Stimulated activated CD8-positive, alpha-beta memory T cell treated with anti-CD3 and anti-CD28 coated beads, Interleukin-4, amount 100 ng/mL, for 48 hours (primary cell): ENCODE measurements at regions not wholly inside any gene's neighbourhood (a gene's known extent, or its start where the extent isn't known, plus 50 kb on each side); places are given as distances from the start of the nearest gene placed in this dataset.

Experiments
- DNase-seq: peaks from one replicate; pipeline ENCODE4 v3.0.0-alpha.2; 2020

DNA sequence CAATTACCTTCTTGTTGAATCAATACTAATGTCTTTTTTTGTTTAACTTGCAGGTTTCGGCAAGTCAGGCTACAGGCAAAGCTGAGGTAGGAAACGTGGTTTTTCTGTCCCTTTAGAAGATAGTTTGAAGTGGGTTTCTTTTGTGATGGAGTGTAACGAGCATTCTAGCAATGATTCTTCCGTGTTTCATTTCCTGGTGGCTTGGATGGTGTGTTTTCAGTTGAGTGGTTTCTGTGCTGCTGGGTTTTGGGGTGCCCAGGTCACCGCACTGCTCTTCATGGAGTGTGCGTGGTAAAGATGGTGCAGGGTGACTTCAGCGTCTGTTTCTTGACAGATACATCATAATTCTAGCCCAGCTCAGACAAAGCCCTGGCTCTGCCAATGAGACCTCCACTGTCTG is 769.7 kb upstream of the EEF2KMT start:
- DNase-seq, result no peak

DNA sequence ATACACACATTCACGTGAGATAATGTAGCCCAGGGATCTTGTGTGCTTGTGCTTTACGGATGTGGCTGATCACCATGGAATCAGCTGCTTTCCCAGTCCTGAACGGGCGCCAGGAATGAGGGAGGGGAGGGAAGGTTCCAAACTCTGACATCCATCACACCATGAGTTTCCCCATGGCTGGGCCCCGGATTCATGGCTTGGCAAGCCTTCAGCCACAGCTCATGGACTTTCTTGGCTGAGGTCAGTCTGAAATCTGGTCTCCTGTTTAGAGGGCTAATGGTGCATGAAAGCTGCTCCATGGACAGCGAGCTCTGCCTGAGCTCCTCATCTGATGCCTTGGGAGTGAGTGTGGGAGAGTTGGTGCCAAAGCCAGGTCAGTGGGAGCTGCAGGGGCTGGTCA is 767.6 kb upstream of the EEF2KMT start:
- no peak for DNase-seq

DNA sequence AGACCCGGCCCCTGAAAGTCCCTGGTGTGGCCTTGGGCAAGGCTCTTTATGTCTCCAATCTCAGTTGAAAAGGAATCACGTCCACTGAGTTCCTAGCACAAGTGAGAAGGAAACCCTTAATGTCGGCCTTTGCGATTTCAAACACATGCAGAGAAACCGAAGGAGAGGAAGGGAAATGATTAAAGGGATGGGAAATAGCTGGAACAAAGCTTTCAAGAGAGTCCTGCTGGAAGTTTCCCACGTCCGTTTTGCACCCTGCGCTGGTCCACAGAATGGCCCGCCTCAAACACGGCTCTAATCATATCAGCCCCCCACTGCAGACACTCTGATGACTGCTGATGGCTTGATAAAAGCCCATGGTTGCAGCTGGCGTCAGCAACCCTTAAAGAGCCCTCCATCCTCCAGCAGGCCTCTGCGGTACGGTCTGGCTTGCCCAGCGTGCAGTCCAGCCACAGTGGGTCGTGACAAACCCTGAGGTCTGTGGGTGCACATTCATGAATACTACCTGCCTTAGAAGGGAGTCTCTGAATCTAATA is 765.5 kb upstream of the EEF2KMT start:
- no peak for DNase-seq

DNA sequence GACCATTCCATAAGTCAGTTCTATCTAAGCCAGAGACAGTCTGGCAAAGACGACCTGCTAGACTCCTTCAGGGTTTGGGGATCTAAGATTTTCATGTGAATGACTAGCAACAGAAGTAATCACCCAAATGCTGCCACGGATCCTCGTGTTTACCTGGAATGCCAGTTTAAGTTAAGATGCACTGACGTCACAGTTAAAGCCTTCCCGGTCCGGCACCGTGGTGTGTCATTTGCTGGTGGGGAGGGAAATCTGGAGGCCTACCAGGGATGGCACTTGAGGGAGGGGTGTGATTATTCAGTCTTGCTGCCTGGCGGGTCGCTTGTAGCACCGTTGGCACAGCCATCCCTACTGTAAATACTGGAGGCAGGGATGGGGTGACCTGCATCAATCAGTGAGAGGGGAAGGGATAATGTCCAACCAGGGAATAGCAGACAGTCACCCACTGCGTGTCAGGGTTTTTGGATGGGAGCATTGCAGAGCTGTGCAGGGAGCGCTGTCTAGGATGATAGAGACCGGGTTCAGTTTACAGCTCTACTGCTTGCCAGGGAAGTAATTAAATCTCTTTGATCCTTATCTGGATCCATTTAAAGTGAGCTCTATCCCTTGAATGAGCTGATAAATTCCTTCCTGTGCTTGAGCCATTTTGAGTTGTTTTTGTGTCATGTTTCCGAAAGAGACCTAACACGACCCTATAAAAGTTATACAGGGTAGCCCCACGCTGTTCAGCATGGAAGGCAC is 764.7 kb upstream of the EEF2KMT start:
- DNase-seq, result no peak

DNA sequence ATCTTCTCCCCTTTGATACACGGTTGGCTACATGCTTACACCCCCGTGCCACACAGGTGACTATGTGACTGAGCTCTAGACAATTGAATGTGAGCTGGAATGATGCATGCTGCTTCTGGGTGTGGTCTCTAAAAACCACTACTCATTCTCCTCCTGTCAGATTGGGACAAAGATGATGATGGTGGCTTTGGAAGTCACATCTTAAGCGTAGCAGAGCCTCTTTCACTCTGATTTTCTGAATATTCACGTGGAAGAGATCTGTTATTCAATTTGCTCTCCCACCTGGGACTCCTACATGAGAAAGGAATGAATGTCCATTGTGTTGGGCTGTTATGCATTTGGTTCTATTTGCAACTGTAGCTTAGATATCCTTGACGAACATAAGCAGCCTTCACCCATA is 763.6 kb upstream of the EEF2KMT start:
- DNase-seq, result no peak

DNA sequence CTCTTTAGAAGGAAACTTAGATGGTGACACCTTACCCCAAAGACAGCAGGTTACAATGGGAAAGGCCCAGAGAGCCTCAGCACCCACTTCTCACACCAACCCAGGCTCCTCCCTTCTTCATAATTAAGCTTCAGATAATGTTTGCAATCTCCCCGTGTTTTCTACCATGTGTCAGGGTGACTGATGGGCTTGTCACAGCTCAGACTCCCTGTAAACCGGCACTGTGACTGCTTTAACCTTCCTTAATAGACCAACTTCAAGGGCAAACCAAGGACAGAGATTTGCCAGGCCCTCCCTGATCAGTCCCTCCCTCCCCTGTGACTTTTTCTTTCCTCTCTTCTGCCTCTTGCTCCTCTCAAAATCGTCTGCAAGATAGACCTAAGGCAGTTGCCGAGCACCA is 760.6 kb upstream of the EEF2KMT start:
- DNase-seq, result no peak

DNA sequence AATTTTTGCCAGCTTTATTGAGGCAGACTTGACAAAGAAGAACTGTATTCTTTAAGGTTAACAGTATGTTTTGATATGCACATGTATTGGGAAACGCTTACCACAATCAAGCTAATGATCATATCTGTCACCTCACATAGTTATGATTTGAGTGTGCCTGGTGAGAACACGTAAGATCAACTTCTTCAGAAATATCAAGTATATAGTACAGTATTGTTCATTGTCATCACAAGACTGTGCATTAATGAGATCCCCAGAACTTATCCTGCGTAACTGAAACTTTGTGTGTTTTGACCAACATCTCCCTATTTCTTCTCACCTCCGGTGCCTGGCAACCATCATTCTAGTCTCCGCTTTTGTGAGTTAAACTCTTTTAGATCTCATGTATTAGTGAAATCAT is 756.4 kb upstream of the EEF2KMT start:
- DNase-seq, result no peak

DNA sequence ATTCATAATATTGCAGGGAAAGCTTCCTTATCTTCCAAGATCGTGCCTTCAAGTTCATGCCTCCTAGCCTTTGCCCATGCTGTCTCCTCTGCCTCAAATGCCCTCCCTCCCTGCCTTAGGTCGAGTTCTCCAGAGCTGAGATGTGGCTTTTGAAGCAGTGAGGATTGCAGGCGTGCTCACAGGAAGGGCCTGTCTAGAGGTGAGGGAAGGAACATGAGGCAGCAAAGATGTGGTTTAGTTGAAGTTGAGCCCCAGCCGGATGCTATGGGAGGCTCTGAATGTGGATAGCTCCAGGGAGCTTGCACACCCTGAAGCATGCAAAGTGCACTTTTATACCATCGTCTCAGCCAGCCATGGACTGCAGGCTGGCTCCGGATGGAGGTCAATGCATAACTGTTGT is 754.6 kb upstream of the EEF2KMT start:
- no peak for DNase-seq

DNA sequence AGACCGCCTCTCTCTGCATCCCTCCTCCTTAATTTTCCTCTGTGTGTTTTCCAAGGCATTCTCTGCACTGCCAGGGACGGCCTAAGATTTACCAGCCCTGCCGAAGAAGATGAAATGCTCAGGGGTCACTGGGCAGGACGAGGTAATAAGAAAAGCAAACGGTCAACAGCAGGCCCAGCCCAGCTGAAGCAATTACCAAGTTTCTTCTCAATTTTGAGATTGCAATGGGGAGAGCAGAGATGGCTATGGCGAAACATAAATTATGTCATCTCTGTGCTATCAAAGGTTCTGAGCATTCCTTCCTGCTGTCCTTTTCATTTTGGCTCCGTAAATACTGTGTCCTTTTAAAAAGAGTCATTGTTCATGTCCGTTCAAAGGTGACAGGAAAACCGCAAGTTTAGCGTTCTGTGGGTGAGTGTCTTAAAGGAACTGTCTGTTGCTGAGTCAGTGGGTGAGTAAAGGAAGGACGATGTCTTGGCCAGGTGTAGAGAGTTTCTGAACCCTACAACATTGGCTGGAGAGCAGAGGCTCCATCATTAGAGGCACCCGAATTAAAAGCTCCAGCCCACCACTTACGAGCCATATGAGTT is 753.9 kb upstream of the EEF2KMT start:
- no peak for DNase-seq

DNA sequence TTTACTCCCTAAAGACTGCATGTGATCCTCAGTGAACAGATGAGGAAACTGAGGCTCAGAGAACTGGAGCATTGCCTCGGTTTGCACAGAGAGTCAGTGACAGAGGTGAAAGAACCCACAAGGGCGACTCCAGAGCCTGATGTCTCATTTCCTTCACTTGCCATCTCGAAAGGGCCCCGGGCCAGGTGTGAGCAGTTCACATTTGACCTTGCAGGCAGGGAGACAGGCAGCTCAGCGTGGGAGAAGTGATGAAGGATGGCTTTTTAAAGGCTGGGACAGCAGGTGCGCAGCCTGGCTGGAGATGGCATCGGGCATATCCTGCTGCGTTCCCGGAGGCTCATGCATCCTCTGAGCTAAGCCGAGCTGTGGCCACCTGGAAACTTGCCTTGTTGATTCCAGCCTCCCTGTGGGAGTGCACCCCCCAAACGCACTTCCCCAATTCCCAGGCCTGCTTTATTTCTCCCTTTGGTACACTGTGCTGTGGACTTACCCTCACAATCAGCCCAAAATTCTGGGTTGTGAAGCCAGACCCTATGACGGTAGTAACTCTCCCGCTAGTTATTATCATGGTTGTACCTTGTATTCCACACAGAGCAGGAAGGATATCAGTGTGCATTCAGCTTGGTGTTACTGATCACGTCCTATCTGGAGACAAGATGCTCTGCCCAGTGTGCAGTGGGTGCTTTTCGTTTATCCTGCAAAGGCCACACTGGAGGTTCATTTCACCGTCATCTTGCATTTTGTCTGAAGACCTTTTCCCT is 753.2 kb upstream of the EEF2KMT start:
- no peak for DNase-seq

DNA sequence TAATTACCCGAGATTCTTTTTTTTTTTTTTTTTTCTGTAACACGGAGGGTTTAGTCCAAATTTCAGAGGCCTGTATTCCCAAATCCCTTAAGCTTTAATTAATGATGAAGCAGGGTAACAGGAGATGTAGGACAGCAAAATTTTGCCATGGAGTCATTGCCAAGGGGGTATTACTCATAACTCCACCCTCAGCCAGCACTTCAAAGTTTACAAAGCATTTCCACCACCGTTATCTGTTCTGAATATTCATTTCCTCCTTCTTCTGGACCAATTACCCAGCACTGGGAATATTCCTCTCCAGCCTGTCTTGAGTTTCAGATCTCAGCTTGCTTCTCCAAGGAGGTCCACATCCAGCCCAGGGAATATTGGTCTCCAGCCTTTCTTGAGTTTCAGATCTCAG is 747.5 kb upstream of the EEF2KMT start:
- no peak for DNase-seq

DNA sequence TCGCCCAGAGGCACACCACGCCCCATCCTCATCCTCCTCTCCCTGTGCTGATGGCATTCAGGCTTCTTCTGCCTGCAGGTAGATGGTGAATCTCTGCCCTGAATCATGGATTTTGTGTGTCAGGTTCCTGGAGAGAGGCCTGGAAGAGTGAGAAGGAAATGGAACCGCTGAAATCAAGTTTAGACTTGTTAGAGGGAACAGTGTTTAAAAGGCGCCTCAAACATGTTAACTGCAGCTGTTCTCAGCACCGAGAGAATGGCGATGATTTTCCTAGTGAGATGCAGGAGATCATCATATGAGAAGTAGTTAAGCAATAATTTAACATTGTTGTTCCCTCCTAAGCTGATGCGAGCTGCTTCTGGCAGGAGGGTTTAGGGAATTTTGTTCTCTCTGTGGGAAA is 744.4 kb upstream of the EEF2KMT start:
- no peak for DNase-seq

DNA sequence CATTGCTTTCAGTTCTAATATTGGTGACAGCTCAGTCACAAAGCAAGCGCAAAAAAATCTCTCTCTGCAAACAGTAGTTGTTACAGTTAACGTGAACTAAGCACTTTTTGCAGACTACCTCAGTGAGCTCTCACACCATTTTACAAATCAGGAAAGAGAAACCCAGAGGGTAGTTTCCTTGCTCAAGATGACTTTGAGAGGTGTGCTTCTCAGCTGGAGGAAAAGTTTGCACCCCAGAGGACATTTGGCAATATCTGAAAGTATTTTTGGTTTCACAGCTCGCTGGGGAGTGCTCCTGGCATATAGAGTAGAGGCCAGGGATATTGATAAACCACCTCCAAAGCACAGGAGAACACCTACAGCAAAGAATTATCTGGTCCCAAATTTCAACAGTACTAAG is 741.1 kb upstream of the EEF2KMT start:
- no peak for DNase-seq

DNA sequence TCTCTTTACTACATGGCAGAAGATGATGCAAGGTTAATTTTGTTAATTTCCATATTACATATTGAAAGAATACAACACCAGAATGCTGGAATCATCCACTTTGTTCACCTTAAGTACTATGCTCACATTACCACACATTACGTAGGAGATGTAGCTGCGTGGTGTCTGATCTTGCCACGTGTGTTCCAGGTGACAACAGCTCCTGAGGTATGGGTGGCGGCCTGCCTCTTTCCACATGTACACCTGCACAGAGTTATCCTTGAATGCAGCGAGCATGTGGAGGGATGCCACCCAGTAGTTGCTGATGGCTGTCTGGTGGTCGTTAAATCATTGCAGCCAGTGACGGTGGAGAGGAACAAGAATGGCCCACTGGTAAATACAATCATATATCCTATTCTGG is 740.5 kb upstream of the EEF2KMT start:
- no peak for DNase-seq

DNA sequence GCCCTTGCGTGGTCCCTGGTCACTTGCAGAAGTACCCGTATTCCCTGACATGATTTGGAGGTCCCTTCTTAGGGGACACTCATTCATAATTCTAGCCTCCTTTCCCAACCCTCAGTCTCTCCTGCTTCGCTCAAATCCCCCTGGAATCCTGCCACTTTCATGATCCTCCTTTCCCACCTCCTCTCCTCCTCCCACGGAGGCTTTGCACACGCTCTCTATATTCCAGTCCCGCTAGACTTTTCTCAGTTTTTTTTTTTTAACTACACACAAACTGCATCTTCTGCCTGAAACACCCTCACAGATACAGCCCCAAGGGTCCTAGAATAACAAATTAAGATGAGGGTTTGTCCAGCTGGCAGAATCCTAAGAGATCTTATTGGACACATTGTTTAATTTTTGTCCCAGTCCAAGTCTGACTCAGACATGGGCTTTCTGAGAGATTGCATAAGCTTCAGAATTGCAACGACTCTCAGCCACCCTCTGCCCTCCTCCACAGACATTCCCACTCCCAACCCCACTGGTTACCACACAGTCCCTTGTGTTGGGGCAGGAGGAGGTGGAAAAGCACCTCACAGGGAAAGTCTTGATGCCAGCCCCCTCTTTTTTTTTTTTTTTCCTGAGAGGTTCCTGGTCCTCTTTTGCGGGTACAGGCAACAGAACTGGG is 739.5 kb upstream of the EEF2KMT start:
- DNase-seq, result no peak

DNA sequence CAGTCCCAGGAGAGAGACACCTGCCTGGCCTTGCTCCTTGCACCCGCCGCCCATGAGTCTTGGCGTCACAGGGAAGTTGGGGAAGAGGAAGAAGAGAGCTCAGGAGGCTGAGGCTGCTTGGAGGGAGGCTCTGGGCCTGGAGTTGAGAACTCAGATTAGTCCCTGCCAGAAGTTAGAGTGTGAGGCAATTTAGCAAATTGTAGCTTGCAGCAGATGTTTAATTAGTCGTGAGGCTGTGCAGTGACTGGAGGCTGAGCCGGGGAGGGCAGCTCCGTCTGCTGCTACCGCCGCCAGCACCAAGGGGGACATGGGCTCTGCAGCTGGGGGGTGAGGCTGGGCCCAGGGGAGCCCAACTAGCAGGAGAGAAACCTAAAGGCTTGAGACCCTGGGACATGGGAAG is 738.3 kb upstream of the EEF2KMT start:
- DNase-seq, result no peak

DNA sequence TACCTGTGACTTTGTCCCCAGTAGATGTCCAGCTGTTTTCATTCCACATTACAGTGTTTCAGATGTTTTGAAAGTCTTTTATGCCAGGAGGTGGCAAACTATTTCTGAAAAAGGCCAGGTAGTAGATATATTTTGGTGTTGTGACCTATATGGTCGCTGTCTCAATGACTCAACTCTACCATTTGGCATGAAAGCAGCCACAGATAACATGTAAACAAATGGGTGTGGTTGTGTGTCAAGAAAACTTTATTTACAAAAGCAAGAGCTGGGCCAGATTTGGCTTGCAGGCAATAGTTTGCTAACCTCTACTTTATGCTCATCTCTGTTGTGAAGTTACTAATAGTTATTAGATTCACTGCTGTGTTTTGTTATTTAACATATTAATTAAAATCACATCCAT is 728.7 kb upstream of the EEF2KMT start:
- no peak for DNase-seq

DNA sequence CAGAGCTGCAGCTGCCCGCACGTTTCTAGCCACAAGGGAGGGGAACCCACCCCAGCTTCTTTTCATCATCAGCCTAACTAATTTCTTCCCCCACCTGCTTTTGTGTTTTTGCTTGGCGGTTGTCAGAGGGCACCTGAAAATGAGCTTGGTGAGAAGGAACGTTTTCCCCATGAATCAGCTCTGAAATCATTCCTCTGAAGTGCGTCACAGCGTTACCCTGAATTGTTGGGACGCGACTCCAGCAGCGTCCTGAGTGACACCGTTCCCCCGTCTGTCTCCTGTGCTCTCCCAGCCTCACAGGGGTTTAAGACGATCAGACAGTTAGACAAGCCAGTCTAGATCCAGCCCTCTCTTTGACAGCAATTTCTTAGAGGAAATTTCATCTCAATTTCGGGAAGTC is 722.9 kb upstream of the EEF2KMT start:
- no peak for DNase-seq

DNA sequence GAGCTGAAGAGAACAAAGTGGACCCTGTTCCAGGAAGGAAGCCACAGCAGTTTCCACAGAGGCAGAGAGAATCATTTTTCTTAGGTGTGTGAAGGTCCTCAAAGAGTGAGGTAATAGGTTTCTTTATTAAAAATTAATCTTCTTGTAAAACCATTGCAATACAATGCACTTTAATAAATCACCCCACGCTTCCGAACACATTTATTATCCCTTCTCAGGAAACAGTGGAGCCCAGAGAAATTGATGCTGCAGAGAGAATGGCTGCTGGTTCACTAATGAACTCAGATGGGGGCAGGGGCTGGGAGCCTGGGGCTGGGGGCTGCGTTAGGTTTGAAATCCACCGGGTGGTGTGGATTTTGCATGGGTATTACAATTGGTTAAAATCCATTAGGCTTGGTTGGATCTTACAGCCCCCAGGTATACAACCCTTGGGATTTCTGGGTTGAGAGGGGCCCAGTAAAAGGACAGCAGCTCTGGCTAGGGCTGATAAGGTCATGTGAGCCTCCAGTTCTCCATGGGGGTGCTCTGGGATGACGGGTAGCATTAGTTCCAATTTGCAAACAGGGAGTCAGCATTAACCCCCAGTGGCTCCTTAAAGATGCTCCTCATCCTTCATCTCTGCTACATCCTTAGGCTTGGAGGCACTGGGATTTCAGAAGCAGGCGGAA is 718.1 kb upstream of the EEF2KMT start:
- no peak for DNase-seq

DNA sequence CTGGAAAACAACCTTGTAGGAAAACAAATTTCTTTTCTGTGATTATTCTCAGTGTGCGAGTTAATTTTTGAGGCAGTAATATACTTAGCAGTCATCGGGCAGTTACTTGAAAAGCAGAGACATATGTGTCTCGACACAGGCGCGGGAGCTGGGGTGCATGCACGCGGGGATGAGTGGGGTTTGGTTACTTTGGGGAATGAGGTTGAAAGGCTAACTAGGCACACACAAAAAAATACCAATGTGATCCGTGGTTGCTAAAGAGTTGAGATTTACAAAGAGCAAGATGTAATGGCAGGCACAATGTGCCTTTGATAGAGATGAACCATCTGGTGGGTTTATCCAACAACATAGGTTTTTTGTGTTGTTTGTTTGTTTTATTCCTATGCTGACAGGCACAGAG is 703.8 kb upstream of the EEF2KMT start:
- no peak for DNase-seq

DNA sequence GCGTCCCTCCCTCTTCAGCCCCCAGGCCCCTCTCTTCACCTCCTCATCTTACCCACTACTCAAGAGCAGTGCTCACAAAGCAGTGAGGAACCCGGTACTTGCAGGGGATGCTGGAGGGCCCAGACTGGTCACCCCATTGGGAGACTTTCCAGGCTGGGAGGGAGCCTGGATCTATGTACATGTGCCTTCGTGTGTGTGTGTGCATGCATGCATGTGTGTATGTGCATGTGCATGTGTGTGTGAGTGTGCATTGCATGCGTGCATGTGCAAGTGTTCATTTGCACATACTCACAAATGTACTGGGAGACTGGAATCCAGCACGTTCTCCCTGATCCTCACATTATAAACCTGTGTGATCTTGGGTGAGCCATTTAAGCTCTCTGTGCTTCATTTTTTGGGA is 696.0 kb upstream of the EEF2KMT start:
- no peak for DNase-seq

DNA sequence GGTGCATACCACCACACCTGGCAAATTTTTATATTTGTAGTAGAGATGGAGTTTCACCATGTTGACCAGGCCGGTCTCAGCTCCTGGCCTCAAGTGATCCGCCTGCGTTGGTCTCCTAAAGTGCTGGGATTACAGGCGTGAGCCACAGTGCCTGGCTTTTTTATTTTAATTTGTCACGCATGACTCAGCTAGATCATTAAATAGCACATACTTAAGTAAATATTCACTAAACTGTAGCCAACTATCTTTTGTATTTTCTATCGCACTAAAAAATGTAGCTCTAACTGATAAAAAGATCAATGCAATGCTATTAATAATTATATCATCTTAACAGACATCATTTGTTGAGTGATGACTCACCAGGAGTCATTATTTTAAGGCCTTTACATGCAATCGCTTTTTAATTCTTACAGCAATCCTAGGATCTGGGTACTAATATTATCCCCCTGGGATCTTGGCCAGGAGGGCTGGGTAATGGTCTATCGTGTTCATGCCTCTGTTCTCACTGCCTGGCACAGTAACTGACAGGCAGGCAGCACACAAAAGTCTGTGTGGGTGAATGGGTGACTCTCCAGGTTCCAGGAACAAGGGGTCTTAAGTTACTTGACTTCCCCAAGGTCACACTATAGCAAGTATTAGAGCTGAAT is 693.5 kb upstream of the EEF2KMT start:
- DNase-seq, result no peak

DNA sequence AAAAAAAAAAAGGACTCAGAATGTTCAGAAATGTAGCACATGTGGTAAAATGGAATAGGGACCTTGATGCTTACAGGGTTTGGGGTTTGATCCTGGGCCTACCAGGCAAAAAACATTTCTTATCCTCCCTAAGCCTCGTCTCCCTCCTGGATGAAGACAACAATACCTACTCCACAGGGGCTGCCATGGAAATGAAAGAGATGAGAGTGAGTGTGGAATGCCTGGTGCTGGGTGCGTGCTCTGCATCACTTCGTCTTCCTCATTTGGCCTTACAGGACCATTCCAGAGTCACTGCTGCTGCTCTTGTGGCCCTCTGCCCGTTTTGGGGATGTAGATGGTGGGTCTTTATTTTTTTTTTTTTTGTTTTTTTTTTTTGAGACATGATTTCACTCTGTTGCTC is 692.9 kb upstream of the EEF2KMT start:
- DNase-seq, result no peak
